Ovary (tissue), 3 donors: ENCODE measurements at regions not wholly inside any gene's neighbourhood (a gene's known extent, or its start where the extent isn't known, plus 50 kb on each side); places are given as distances from the start of the nearest gene placed in this dataset.

Experiments used
- CTCF ChIP-seq, 3 donors: fragments of 450-650 bp in 2 of 3; fragments of 200-600 bp in 1 of 3; IDR thresholded peaks; one replicate each; pipeline versions ENCODE4 v1.5.1 to v1.8.0; 2016 to 2022; ENCODE audit warnings: antibody characterized with exemption in 3 of 3, mild to moderate bottlenecking in 1 of 3
- POLR2A ChIP-seq: fragments of 450-650 bp; IDR thresholded peaks from one replicate; pipeline ENCODE4 v1.6.1; 2017; ENCODE audit warnings: antibody characterized with exemption, mild to moderate bottlenecking, moderate library complexity
- donor health status: DM: no; HTN: no; CAD: no.

- no peak for TF ChIP-seq POLR2A
- TF ChIP-seq CTCF (IDR thresholded peaks at IDR 0.05) = no peak
These were observed 371.0 kb upstream of the ATP2B1 start for GRCh38 chr12:90079529-90080210.
